ENCODE measurements at regions not wholly inside any gene's neighbourhood (a gene's known extent, or its start where the extent isn't known, plus 50 kb on each side); places are given as distances from the start of the nearest gene placed in this dataset.
"Not testable (repeated sequence)": the region's sequence is repeated elsewhere in the genome, so short reads cannot be mapped to it uniquely, and the experiment has no call there.

DNA sequence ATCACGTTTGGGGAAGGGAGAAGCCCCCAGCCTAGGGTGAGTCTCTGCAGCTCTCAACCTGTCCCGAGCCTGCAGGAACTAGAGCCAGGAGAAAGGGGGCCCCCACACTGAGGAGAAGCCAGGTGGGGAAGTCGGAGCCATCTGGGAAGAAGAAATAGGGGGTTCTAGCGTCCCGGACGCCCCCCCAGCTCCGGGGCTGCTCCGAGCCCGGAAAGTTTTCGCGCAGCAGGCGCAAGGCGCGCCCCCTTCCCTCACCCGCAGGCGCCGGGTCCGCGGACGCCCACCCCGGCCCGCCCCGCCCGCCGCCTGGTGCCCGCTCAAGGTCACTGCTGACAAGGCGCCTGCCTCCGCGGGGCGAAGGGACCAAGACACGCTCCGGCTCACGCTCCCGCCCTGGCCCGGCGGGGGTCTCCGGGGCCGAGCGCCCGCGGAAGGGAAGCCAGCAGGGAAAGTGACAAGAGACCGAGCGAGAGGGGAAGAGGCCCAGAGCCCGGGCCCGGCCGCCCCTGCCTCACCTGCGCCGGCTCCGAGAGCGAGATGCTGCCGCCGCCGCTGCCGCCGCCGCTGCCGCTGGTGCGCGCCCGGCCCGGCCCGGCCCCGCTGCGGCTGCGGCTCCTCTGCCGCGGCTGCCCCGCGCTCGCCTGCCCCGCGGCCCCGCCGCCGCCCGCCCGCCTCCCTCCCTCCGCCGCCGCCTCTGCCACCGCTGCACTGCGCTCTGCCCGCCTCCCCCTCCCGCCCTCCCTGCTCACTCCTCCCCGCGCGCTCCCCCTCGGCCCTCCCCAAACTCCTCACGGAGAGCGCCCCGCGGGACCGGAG lies 108.4 kb upstream of the SLC6A11 start:
- no peak for DNase-seq

GRCh38 chr3:10708216-10708893 lies 107.7 kb upstream of the SLC6A11 start:
- no peak for DNase-seq

GRCh38 chr3:10709110-10709781 lies 106.8 kb upstream of the SLC6A11 start:
- no peak for DNase-seq

GRCh38 chr3:10712121-10712520 lies 103.9 kb upstream of the SLC6A11 start:
- no peak for DNase-seq

DNA sequence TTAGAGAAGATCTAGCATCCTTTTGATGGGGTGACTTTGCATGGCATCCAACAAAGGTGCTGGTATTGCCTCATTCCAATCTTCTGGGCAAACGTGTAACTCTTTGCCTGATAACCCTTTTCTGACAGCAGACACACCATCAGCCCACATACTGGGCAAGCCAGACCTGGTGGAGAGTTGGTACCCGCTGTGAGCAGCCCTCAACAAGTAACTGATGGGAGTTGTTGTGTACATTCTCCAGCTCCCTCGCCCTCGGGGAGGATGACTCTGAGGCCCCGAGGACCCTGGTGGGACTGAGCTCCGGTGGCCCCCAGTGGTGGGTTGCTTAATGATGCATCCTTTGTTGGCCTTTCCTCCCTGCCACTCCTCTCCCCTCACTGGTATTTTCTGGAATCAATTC lies 102.4 kb upstream of the SLC6A11 start:
- DNase-seq: no peak

DNA sequence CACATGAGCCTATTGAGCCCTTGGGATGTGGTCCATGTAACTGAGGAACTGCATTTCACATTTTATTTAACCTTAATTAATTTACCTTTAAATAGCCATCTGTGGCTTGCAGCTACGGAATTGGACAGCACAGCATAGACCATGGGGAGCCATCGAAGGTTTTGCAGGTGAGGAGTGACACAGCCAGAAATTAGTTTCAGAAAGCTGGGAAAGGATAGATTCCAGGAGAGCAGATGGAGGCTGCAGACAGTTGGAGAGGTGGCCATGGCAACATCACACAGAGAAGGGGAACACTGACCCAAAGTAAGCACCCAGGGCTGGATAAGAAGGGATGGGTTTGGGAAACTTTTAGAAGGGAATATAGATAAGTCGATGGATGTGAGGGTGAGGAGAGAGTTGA lies 100.1 kb upstream of the SLC6A11 start:
- no peak for DNase-seq

DNA sequence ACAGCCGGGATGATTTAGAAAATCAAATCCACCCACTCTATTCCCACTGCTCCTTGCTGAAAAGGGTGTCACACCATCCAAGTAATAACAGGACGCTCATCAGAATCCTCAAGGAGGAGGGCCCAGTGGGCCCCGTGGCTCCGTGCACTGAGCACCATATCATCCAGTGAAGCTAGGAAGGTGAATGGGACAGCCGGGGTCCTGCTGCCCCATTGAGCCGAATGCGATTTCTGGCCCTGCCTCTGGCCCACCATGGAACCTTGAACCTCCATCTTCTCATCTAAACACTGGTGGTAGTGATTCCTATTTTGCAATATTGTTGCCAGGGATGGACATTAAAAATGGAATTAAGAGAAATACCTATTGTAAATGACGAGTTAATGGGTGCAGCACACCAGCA lies 99.1 kb upstream of the SLC6A11 start:
- no peak for DNase-seq

DNA sequence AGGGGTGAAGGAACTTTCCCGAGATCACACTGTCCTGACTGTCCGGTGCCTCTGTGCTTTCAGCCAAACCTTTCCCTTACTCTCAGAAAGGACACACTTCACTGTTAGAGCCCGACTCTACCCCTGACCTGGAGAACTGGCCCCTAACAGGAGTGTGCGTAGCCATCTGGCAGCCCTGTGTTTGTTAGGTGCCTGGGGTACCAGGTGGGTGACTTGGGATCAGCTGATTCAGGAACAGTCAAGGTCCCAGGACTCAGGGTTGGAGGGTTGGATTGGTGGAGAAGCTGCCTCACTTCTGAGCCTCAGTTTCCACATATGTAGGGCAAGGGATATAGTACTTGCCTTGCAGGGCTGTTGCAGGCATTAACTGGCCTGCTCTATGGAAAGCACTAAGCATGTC lies 98.3 kb upstream of the SLC6A11 start:
- DNase-seq: no peak

- DNase-seq: no peak
Observed at GRCh38 chr3:10721101-10721500, 94.9 kb upstream of the SLC6A11 start.

GRCh38 chr3:10722911-10723310 lies 93.1 kb upstream of the SLC6A11 start:
- DNase-seq: no peak

GRCh38 chr3:10723991-10724390 lies 92.0 kb upstream of the SLC6A11 start:
- DNase-seq: no peak

DNA sequence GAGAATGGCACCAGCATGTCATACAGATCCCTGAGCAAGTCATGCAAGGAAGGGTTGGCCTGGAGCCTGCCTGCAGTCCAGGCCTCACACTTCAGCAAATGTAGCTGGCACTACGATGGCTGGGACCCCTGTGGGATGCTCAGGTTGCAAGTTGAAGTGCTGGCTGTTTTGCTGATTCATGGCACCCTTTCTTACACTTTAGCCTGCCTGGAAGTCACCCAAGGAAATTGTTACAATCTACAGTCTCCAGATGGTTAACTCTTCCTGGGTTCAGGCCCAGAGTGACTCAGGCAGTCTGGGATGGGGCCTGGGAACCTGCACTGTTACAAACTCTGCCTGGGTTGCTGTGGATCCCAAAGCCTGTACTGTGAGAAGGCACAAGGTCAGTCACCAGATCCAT lies 91.0 kb upstream of the SLC6A11 start:
- no peak for DNase-seq

- DNase-seq: no peak
Observed at GRCh38 chr3:10725846-10726245, 90.2 kb upstream of the SLC6A11 start.

GRCh38 chr3:10726787-10727186 lies 89.2 kb upstream of the SLC6A11 start:
- no peak for DNase-seq

GRCh38 chr3:10729439-10729838 lies 86.6 kb upstream of the SLC6A11 start:
- DNase-seq: no peak

GRCh38 chr3:10732292-10732691 lies 83.7 kb upstream of the SLC6A11 start:
- no peak for DNase-seq

DNA sequence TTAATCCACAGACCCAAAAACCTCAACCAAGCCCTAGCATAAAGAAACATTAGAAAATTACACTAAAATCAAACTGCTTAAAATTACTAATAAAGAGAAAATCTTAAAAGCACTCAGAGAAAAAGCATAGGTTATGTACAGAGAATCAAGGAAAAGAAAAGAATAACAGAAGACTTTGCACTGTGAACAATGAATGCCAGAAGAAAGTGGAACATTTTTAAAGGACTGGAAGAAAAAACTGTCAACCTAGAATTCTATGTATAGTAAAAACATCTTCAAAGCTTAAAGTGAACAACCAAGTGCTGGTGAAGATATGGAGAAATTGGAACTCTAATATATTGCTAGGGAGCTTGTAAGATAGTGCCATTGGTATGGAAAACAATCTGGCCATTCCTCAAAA lies 82.7 kb upstream of the SLC6A11 start:
- DNase-seq: no peak

- DNase-seq: not testable (repeated sequence)
Observed at GRCh38 chr3:10736444-10736843, 79.6 kb upstream of the SLC6A11 start.

DNA sequence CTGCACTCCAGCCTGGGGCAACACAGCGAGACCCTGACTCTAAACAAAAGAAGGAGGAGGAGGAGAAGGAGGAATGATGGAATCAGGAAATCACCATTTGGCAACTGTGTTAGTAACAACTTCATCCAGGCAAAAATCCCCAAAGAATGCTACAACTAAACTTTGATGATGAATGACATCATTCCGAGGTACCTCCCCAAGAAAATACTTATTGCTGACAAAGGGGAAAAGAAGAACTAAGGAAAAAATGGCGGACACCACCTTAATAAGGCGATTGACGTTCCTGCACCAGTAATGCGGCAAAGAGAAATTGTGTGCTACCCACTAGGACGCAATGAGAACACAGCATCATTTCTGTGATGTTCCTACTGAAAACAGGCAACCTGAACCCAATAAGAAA lies 78.2 kb upstream of the SLC6A11 start:
- DNase-seq: no peak

DNA sequence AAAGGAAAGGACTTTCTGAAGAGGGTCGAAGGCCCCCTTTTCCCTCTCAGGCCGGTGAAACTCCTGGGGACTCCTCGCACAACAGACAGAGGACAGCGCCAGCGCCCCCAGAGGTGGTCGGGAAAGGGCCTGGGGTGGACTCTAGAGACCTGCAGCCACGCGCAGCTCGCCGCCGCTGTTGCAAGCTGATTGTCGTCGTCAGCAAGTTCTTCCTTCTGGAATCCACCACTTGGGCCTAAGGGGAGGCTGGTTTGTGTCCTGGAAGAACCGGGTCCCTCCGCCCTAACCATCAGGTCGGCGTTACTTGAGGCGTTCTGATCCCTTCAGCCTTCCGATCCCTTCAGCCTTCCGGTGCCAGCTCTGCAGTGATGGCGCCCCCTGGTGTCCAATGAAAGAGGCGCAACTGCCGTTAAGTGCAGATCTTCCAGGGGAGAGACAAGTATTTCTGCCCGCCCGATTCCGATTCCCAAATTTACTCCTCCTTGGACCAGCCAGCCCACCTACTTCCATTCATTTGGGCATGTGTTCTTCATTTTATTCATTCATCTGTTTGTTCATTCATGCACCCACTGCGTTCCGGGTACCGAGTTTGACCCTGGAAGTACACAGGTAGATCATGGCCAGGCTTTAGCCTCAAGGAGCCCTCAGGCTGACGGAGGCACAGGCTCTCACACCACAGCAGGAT lies 77.2 kb upstream of the SLC6A11 start:
- no peak for DNase-seq

DNA sequence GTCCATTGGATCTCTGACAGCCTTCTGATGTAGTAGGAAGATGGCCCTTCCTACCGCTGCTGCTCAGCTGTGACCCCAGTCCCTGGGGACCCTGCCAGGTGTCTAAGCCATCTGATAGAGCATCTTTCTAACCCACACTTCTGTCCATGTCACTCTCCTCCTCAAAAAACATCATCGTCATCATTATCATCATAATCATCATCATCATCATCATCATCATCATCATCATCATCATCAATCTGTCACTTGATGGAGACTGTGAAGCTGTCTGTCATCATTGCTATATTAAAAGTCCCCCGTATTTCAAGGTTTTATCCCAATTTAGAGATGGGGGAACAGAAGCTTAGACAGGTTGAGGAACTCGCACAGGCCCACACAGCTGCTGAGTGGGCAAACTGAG lies 75.1 kb upstream of the SLC6A11 start:
- DNase-seq: no peak

- no peak for DNase-seq
Observed at GRCh38 chr3:10741891-10742671, 73.9 kb upstream of the SLC6A11 start.

Measured in NCI-H2081 treated with DMSO at 0.1 percent for 48 hours (cell line).